WTC11 (cell line): ENCODE measurements at regions not wholly inside any gene's neighbourhood (a gene's known extent, or its start where the extent isn't known, plus 50 kb on each side); places are given as distances from the start of the nearest gene placed in this dataset.
"Not testable (repeated sequence)": the region's sequence is repeated elsewhere in the genome, so short reads cannot be mapped to it uniquely, and the experiment has no call there.

Experiments used
- ATAC-seq: fragments of 200-7000 bp; cut with Tn5 transposase; 2 replicates; pipeline ENCODE4 v1.10.0; 2021; ENCODE audit warnings: mild to moderate bottlenecking, moderate library complexity
- CTCF ChIA-PET: fragments of 300-600 bp; sonication (Branson Sonifier 250); formaldehyde crosslinking; loops from one replicate; lab custom pipeline; 2021; ENCODE audit warnings: antibody characterized with exemption; lab: Charles Lee
- POLR2A ChIA-PET: fragments of 350-600 bp; sonication (Branson Sonifier 250); formaldehyde crosslinking; loops from one replicate; lab custom pipeline; 2021; ENCODE audit warnings: antibody characterized with exemption; lab: Charles Lee
- DNase-seq: peaks from one replicate; pipeline ENCODE4 v3.0.0; 2021; ENCODE audit warnings: low spot score
- H3K27ac Mint-ChIP-seq: 2 replicates; pipeline ENCODE4 v1.8.0; 2021; ENCODE audit warnings: mixed read lengths
- H3K27me3 Mint-ChIP-seq: 2 replicates; pipeline ENCODE4 v1.8.0; 2021; ENCODE audit warnings: low read depth, mild to moderate bottlenecking, moderate library complexity, mixed read lengths
- H3K36me3 Mint-ChIP-seq: 2 replicates; pipeline ENCODE4 v1.8.0; 2021; ENCODE audit warnings: mixed read lengths
- H3K4me1 Mint-ChIP-seq: 2 replicates; pipeline ENCODE4 v1.8.0; 2022; ENCODE audit warnings: mixed read lengths
- H3K4me3 Mint-ChIP-seq: 2 replicates; pipeline ENCODE4 v1.8.0; 2021; ENCODE audit warnings: mild to moderate bottlenecking, moderate library complexity, mixed read lengths
- H3K9me3 Mint-ChIP-seq: 2 replicates; pipeline ENCODE4 v1.8.0; 2021; ENCODE audit warnings: mixed read lengths
- CTCF ChIP-seq: fragments of 200-600 bp; IDR thresholded peaks from 2 replicates; pipeline ENCODE4 v1.8.0; 2022; ENCODE audit warnings: antibody characterized with exemption
- E2F5 ChIP-seq: sonication (generic); formaldehyde crosslinking; IDR thresholded peaks from 2 replicates; pipeline ENCODE4 v1.8.1; 2022; ENCODE audit warnings: mild to moderate bottlenecking, moderate library complexity, missing genetic modification reagents
- FOXK1 ChIP-seq: sonication (generic); formaldehyde crosslinking; IDR thresholded peaks from 2 replicates; pipeline ENCODE4 v1.8.0; 2022; ENCODE audit warnings: mild to moderate bottlenecking, moderate library complexity, missing genetic modification reagents
- GABPB1 ChIP-seq: sonication (generic); formaldehyde crosslinking; IDR thresholded peaks from 2 replicates; pipeline ENCODE4 v1.8.1; 2023; ENCODE audit warnings: mild to moderate bottlenecking, missing genetic modification reagents
- GTF2I ChIP-seq: fragments of 250-450 bp; sonication (Bioruptor Pico); conservative IDR thresholded peaks from 2 replicates; pipeline ENCODE4 v1.4.0; 2021; ENCODE audit warnings: mild to moderate bottlenecking
- HMGA2 ChIP-seq: fragments of 250-450 bp; sonication (Bioruptor Pico); IDR thresholded peaks from 2 replicates; pipeline ENCODE4 v1.4.0; 2021; ENCODE audit warnings: mild to moderate bottlenecking, moderate library complexity
- HMGXB4 ChIP-seq: sonication (generic); formaldehyde crosslinking; IDR thresholded peaks from 2 replicates; pipeline ENCODE4 v1.8.1; 2023; ENCODE audit warnings: mild to moderate bottlenecking, moderate library complexity, missing genetic modification reagents
- IRF2 ChIP-seq: sonication (generic); formaldehyde crosslinking; IDR thresholded peaks from 2 replicates; pipeline ENCODE4 v1.8.0; 2022; ENCODE audit warnings: low read depth, missing genetic modification reagents, borderline replicate concordance
- MYBL2 ChIP-seq: sonication (generic); formaldehyde crosslinking; IDR thresholded peaks from 2 replicates; pipeline ENCODE4 v1.8.1; 2023; ENCODE audit warnings: mild to moderate bottlenecking, moderate library complexity, missing genetic modification reagents
- PRRX2 ChIP-seq: fragments of 250-450 bp; sonication (Bioruptor Pico); IDR thresholded peaks from 2 replicates; pipeline ENCODE4 v1.8.0; 2021; ENCODE audit warnings: mild to moderate bottlenecking
- SMAD3 ChIP-seq: sonication (generic); formaldehyde crosslinking; IDR thresholded peaks from 2 replicates; pipeline ENCODE4 v1.8.0; 2022; ENCODE audit warnings: missing genetic modification reagents, mild to moderate bottlenecking, borderline replicate concordance
- ZNF121 ChIP-seq: sonication (generic); formaldehyde crosslinking; IDR thresholded peaks from 2 replicates; pipeline ENCODE4 v1.8.0; 2023; ENCODE audit warnings: missing genetic modification reagents
- ZSCAN18 ChIP-seq: fragments of 250-450 bp; sonication (Bioruptor Pico); IDR thresholded peaks from 2 replicates; pipeline ENCODE4 v2.1.2; 2022; ENCODE audit warnings: mild to moderate bottlenecking, moderate library complexity
- TF ChIP-seq, protein P1 (sequence below): sonication (generic); formaldehyde crosslinking; IDR thresholded peaks from 2 replicates; pipeline ENCODE4 v1.8.1; 2022; ENCODE audit warnings: mild to moderate bottlenecking, missing genetic modification reagents, moderate library complexity, borderline replicate concordance
- TF ChIP-seq, protein P2 (sequence below): sonication (generic); formaldehyde crosslinking; IDR thresholded peaks from 2 replicates; pipeline ENCODE4 v1.8.1; 2022; ENCODE audit warnings: missing genetic modification reagents, borderline replicate concordance
- TF ChIP-seq, protein P3 (sequence below): sonication (generic); formaldehyde crosslinking; IDR thresholded peaks from 2 replicates; pipeline ENCODE4 v1.8.0; 2022; ENCODE audit warnings: mild to moderate bottlenecking, missing genetic modification reagents

DNA sequence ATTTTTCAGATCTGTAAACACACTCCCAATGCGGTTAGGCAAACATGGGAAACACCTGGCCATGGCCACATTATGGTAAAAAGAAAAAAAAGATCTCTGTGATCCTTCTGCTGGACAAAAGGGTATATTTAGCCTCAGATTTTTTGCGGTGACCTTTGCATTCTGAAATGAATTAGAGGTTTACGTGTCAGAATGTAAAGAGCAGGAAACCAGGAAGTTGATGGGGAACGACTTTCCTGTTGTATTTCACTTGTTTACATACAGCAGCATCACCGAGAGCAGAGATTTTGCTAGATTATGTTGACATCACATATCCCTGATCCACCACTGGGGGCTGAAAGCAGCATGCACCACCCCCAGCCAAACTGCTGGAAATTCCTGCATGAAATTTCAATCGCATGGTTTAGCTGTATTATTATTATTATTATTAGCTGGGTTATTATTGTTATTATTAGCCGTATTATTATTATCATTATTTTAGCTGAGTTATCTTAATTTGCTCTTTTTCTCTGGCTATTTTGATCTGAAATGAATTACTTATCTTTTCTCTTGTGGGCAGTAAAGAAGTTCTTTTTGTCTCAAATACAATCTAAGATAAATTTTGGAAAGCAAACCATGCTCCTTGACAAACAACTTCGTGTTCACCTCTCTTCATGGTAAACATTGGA is 189.4 kb downstream of the ZFP64 start:
- H3K27me3 Mint-ChIP-seq: no peaks in the 10 kb centered on the region
- peak overlapping the region; percentile 57; the same call in 1 of the 2 replicates for H3K27ac Mint-ChIP-seq
- DNase-seq (no peak), ATAC-seq (no peak)
- H3K4me1 Mint-ChIP-seq: peaks cover 34% of the 10 kb centered on the region
- H3K4me3 Mint-ChIP-seq: no peak overlapping the region
- TF ChIP-seq MYBL2 (CRISPR knock-in tag) (no peak), GABPB1 (CRISPR knock-in tag) (peak; percentile 55; the same call in 1 of the 2 replicates), HMGA2 (CRISPR knock-in tag) (peak; percentile 84), IRF2 (no peak)
- no peaks in the 10 kb centered on the region for H3K36me3 Mint-ChIP-seq
- POLR2A ChIA-PET: no interaction called here
- no peaks in the 10 kb centered on the region for H3K9me3 Mint-ChIP-seq
- CTCF ChIA-PET: no interaction called here

DNA sequence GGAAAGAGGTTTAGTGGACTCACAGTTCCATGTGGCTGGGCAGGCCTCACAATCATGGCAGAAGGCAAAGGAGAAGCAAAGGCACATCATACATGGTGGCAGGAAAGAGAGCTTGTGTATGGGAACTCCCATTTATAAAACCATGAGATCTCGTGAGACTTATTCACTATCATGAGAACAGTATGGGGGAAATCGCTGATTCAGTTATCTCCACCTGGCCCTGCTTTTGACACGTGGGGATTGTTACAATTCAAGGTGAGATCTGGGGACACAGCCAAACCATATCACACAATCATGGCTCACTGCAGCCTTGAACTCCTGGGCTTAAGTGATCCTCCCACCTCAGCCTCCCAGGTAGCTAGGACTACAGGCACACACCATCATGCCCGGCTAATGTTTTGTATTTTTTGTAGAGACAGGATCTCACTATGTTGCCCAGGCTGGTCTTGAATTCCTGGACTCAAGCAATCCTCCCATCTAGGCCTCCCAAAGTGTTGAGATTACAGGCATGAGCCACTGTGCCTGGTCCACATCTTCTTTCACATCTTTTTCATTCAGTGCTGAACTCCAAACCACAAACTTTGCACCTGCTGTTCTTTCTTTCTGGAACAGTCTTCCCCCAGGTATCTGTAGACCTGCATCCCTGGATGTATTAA is 194.2 kb downstream of the ZFP64 start:
- ChIA-PET CTCF (interaction anchor here (0.6 kb wide), 1 partner anchor 355 kb away, joined by 3 read pairs; no protein-coding TSS in a partner anchor), POLR2A (interaction anchor here (0.6 kb wide), 1 partner anchor 411 kb away, joined by 3 read pairs; no protein-coding TSS in a partner anchor)
- not testable (repeated sequence) for H3K9me3 Mint-ChIP-seq, ATAC-seq, H3K36me3 Mint-ChIP-seq, H3K27me3 Mint-ChIP-seq, DNase-seq, H3K4me3 Mint-ChIP-seq, H3K27ac Mint-ChIP-seq
- TF ChIP-seq ZNF121 (CRISPR knock-in tag): 0 out of 2 replicates have a peak, but pooled peaks have one; percentile 22
- H3K4me1 Mint-ChIP-seq: peaks cover 16% of the 10 kb centered on the region

- no peak overlapping the region for H3K4me3 Mint-ChIP-seq
- TF ChIP-seq, protein P1, sequence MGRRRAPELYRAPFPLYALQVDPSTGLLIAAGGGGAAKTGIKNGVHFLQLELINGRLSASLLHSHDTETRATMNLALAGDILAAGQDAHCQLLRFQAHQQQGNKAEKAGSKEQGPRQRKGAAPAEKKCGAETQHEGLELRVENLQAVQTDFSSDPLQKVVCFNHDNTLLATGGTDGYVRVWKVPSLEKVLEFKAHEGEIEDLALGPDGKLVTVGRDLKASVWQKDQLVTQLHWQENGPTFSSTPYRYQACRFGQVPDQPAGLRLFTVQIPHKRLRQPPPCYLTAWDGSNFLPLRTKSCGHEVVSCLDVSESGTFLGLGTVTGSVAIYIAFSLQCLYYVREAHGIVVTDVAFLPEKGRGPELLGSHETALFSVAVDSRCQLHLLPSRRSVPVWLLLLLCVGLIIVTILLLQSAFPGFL: no peak
- TF ChIP-seq SMAD3 (CRISPR knock-in tag) (no peak), HMGXB4 (no peak), CTCF (no peak), E2F5 (CRISPR knock-in tag) (no peak), GTF2I (CRISPR knock-in tag) (no peak), ZSCAN18 (CRISPR knock-in tag) (no peak), PRRX2 (CRISPR knock-in tag) (no peak), FOXK1 (no peak)
- TF ChIP-seq, protein P2, sequence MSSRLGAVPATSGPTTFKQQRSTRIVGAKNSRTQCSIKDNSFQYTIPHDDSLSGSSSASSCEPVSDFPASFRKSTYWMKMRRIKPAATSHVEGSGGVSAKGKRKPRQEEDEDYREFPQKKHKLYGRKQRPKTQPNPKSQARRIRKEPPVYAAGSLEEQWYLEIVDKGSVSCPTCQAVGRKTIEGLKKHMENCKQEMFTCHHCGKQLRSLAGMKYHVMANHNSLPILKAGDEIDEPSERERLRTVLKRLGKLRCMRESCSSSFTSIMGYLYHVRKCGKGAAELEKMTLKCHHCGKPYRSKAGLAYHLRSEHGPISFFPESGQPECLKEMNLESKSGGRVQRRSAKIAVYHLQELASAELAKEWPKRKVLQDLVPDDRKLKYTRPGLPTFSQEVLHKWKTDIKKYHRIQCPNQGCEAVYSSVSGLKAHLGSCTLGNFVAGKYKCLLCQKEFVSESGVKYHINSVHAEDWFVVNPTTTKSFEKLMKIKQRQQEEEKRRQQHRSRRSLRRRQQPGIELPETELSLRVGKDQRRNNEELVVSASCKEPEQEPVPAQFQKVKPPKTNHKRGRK (CRISPR knock-in tag): no peak
- TF ChIP-seq, protein P3, sequence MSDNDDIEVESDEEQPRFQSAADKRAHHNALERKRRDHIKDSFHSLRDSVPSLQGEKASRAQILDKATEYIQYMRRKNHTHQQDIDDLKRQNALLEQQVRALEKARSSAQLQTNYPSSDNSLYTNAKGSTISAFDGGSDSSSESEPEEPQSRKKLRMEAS (CRISPR knock-in tag): no peak
- TF ChIP-seq, all 79 proteins: peak for 0
- CTCF ChIA-PET: no interaction called here
- Mint-ChIP-seq H3K27ac (no peak overlapping the region), H3K4me1 (peaks cover 7% of the 10 kb centered on the region), H3K9me3 (no peaks in the 10 kb centered on the region), H3K27me3 (no peaks in the 10 kb centered on the region), H3K36me3 (peaks cover 2% of the 10 kb centered on the region; the same call in 1 of the 2 replicates)
- POLR2A ChIA-PET: no interaction called here
- ATAC-seq: no peak
- no peak for DNase-seq
These were observed 193.2 kb upstream of the SALL4 start for GRCh38 chr20:51995551-51995951.
